H9 (cell line): ENCODE measurements at regions not wholly inside any gene's neighbourhood (a gene's known extent, or its start where the extent isn't known, plus 50 kb on each side); places are given as distances from the start of the nearest gene placed in this dataset.

Experiments
- DNase-seq: peaks from one replicate; pipeline ENCODE4 v3.0.0-alpha.2; 2017
- H2AFZ ChIP-seq: one replicate; pipeline ENCODE4 v1.6.1; 2013; ENCODE audit warnings: mild to moderate bottlenecking, low read length, control low read depth, moderate library complexity
- H2AK5ac ChIP-seq: 2 replicates; pipeline ENCODE4 v1.6.1; 2013; ENCODE audit warnings: low read length, control low read depth, mixed read lengths; ENCODE audit not compliant: insufficient read length
- H2BK120ac ChIP-seq: one replicate; pipeline ENCODE4 v1.6.1; 2013; ENCODE audit warnings: low read depth, mild to moderate bottlenecking, low read length, control low read depth, inconsistent platforms; ENCODE audit not compliant: poor library complexity, severe bottlenecking
- H2BK12ac ChIP-seq: 2 replicates; pipeline ENCODE4 v1.6.1; 2013; ENCODE audit warnings: low read length, control low read depth, mixed read lengths, low read depth; ENCODE audit not compliant: insufficient read length
- H2BK15ac ChIP-seq: 2 replicates; pipeline ENCODE4 v1.6.1; 2013; ENCODE audit warnings: low read depth, low read length, control low read depth
- H2BK20ac ChIP-seq: one replicate; pipeline ENCODE4 v1.6.1; 2013; ENCODE audit warnings: low read depth, mild to moderate bottlenecking, low read length, control low read depth, inconsistent platforms; ENCODE audit not compliant: poor library complexity, severe bottlenecking
- H2BK5ac ChIP-seq: 2 replicates; pipeline ENCODE4 v1.6.1; 2013; ENCODE audit warnings: low read length, control low read depth, mixed read lengths; ENCODE audit not compliant: insufficient read length
- H3K14ac ChIP-seq: 2 replicates; pipeline ENCODE4 v1.6.1; 2013; ENCODE audit warnings: low read length, control low read depth; ENCODE audit not compliant: insufficient read depth
- H3K18ac ChIP-seq: 2 replicates; pipeline ENCODE4 v1.6.1; 2013; ENCODE audit warnings: low read depth, mild to moderate bottlenecking, mixed read lengths, low read length, control low read depth; ENCODE audit not compliant: insufficient read length
- H3K23ac ChIP-seq: 2 replicates; pipeline ENCODE4 v1.6.1; 2013; ENCODE audit warnings: low read length, control low read depth, mixed read lengths, low read depth; ENCODE audit not compliant: insufficient read length
- H3K23me2 ChIP-seq: 2 replicates; pipeline ENCODE4 v1.6.1; 2013; ENCODE audit warnings: low read depth, mild to moderate bottlenecking, mixed read lengths, low read length, control low read depth; ENCODE audit not compliant: insufficient read length, poor library complexity, severe bottlenecking
- H3K27ac ChIP-seq: 2 replicates; pipeline ENCODE4 v1.5.1; 2013; ENCODE audit warnings: low read length, control low read depth, mixed read lengths, low read depth; ENCODE audit not compliant: insufficient read length
- H3K27me3 ChIP-seq: 2 replicates; pipeline ENCODE4 v1.6.1; 2013; ENCODE audit warnings: low read length, control low read depth, inconsistent platforms; ENCODE audit not compliant: insufficient read depth
- H3K4ac ChIP-seq: 2 replicates; pipeline ENCODE4 v1.6.1; 2013; ENCODE audit warnings: low read depth, mild to moderate bottlenecking, control low read depth, inconsistent platforms, low read length, moderate library complexity
- H3K4me1 ChIP-seq: 2 replicates; pipeline ENCODE4 v1.6.1; 2013; ENCODE audit warnings: low read length, control low read depth, inconsistent platforms; ENCODE audit not compliant: insufficient read depth
- H3K4me2 ChIP-seq: 2 replicates; pipeline ENCODE4 v1.6.1; 2013; ENCODE audit warnings: low read length, control low read depth, mixed read lengths; ENCODE audit not compliant: insufficient read length, insufficient read depth
- H3K56ac ChIP-seq: 2 replicates; pipeline ENCODE4 v1.6.1; 2013; ENCODE audit warnings: low read depth, mild to moderate bottlenecking, mixed read lengths, low read length, control low read depth; ENCODE audit not compliant: insufficient read length
- H3K79me1 ChIP-seq: 2 replicates; pipeline ENCODE4 v1.6.1; 2013; ENCODE audit warnings: low read depth, mild to moderate bottlenecking, moderate library complexity, low read length, control low read depth, inconsistent platforms; ENCODE audit not compliant: insufficient read depth, poor library complexity, severe bottlenecking
- H3K79me2 ChIP-seq: 2 replicates; pipeline ENCODE4 v1.6.1; 2013; ENCODE audit warnings: low read length, control low read depth, inconsistent platforms; ENCODE audit not compliant: insufficient read depth
- H3K9ac ChIP-seq: 2 replicates; pipeline ENCODE4 v1.6.1; 2013; ENCODE audit warnings: low read length, control low read depth, mixed read lengths; ENCODE audit not compliant: insufficient read length; ENCODE audit errors: extremely low read depth
- H3K9me3 ChIP-seq: one replicate; pipeline ENCODE4 v1.6.1; 2013; ENCODE audit warnings: low read depth, low read length, inconsistent platforms; ENCODE audit not compliant: control insufficient read depth
- H3T11ph ChIP-seq: one replicate; pipeline ENCODE4 v1.6.1; 2013; ENCODE audit warnings: mild to moderate bottlenecking, low read length, control low read depth, inconsistent platforms
- H4K20me1 ChIP-seq: one replicate; pipeline ENCODE4 v1.6.1; 2013; ENCODE audit not compliant: control insufficient read depth, insufficient read length, insufficient read depth
- H4K5ac ChIP-seq: 2 replicates; pipeline ENCODE4 v1.6.1; 2013; ENCODE audit warnings: low read depth, mild to moderate bottlenecking, mixed read lengths, low read length, control low read depth; ENCODE audit not compliant: insufficient read length
- H4K8ac ChIP-seq: replicated peaks from 2 replicates; pipeline ENCODE4 v1.6.1; 2013; ENCODE audit warnings: low read length, control low read depth, mixed read lengths, low read depth; ENCODE audit not compliant: insufficient read length
- H4K91ac ChIP-seq: 2 replicates; pipeline ENCODE4 v1.6.1; 2013; ENCODE audit warnings: low read depth, mild to moderate bottlenecking, moderate library complexity, mixed read lengths, low read length, control low read depth; ENCODE audit not compliant: insufficient read length
- H3K27ac Mint-ChIP-seq, 3 experiments: 2 replicates in 2 of 3; 3 replicates in 1 of 3; pipeline ENCODE4 v1.8.0; 2020 to 2021; ENCODE audit warnings: mixed read lengths in 3 of 3, mild to moderate bottlenecking in 1 of 3, moderate library complexity in 1 of 3
- H3K27me3 Mint-ChIP-seq: 2 replicates; pipeline ENCODE4 v1.8.0; 2021; ENCODE audit warnings: low read depth, mild to moderate bottlenecking, moderate library complexity, mixed read lengths
- H3K36me3 Mint-ChIP-seq, 3 experiments: 2 replicates in 2 of 3; 3 replicates in 1 of 3; pipeline ENCODE4 v1.8.0; 2020 to 2021; ENCODE audit warnings: low read depth in 3 of 3, mixed read lengths in 3 of 3; ENCODE audit not compliant: insufficient read depth in 1 of 3
- H3K4me1 Mint-ChIP-seq, 2 experiments: 2 replicates each; pipeline ENCODE4 v1.8.0; 2020; ENCODE audit warnings: mixed read lengths in 2 of 2
- H3K4me3 Mint-ChIP-seq, 2 experiments: 2 replicates in 1 of 2; 3 replicates in 1 of 2; pipeline ENCODE4 v1.8.0; 2020 to 2021; ENCODE audit warnings: mild to moderate bottlenecking in 2 of 2, mixed read lengths in 2 of 2, moderate library complexity in 1 of 2
- H3K9me3 Mint-ChIP-seq, 2 experiments: 2 replicates in 1 of 2; 3 replicates in 1 of 2; pipeline ENCODE4 v1.8.0; 2020; ENCODE audit warnings: mild to moderate bottlenecking in 2 of 2, mixed read lengths in 2 of 2, moderate library complexity in 1 of 2
- WGBS: extraction: QIAGEN DNeasy Blood & Tissue Kit; methylation state at CpG from one replicate; pipeline ENCODE4 v1.1.7; 2013; ENCODE audit warnings: missing lambda C conversion rate, low lambda C conversion rate, mixed read lengths; ENCODE audit not compliant: insufficient read length; ENCODE audit errors: extremely low coverage; 5-methylcytosine and 5-hydroxymethylcytosine counted together
- TF ChIP-seq, protein P1 (sequence below): fragments of 200-600 bp; sonication (generic); conservative IDR thresholded peaks from 3 replicates; pipeline ENCODE4 v1.8.0; 2021; ENCODE audit warnings: antibody characterized with exemption, mild to moderate bottlenecking

DNA sequence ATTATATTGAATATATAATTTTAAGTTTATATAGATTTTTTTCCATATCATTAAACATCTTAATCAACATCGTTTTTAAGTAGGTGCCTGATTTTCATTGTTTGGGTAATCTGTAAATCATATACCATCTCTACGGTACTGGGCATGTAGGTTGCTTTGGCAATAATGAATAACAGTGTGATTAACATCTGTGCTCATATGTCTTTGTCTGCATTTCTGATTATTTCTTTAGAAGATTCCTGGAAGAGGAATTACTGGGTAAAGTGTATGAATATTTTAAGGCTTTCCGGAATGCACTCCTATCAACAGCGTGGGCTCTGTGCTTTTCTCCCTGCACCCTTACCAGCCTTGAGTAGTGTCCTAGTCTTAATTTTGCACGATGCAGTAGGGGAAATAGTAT is 119.8 kb upstream of the LIPC start:
- no peak overlapping the region for H3K27ac Mint-ChIP-seq
- no peak overlapping the region for H4K5ac ChIP-seq
- no peaks in the 10 kb centered on the region for H4K20me1 ChIP-seq
- no peak overlapping the region for H4K91ac ChIP-seq
- peaks cover 13 to 15% of the 10 kb centered on the region in 2 experiments for H3K4me1 Mint-ChIP-seq
- no peaks in the 10 kb centered on the region; the same call in 1 of the 2 replicates for H3K27me3 Mint-ChIP-seq
- DNase-seq: no peak
- no peak overlapping the region for H3K9ac ChIP-seq
- no peak overlapping the region for H2AFZ ChIP-seq
- no peak overlapping the region for H2BK20ac ChIP-seq
- H3K36me3 Mint-ChIP-seq: no peaks in the 10 kb centered on the region; a peak in 1 of 7 replicates
- H3K23me2 ChIP-seq: no peaks in the 10 kb centered on the region
- no peak overlapping the region for H3K56ac ChIP-seq
- TF ChIP-seq, protein P1, sequence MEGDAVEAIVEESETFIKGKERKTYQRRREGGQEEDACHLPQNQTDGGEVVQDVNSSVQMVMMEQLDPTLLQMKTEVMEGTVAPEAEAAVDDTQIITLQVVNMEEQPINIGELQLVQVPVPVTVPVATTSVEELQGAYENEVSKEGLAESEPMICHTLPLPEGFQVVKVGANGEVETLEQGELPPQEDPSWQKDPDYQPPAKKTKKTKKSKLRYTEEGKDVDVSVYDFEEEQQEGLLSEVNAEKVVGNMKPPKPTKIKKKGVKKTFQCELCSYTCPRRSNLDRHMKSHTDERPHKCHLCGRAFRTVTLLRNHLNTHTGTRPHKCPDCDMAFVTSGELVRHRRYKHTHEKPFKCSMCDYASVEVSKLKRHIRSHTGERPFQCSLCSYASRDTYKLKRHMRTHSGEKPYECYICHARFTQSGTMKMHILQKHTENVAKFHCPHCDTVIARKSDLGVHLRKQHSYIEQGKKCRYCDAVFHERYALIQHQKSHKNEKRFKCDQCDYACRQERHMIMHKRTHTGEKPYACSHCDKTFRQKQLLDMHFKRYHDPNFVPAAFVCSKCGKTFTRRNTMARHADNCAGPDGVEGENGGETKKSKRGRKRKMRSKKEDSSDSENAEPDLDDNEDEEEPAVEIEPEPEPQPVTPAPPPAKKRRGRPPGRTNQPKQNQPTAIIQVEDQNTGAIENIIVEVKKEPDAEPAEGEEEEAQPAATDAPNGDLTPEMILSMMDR: no peak
- no peak overlapping the region for H3K4me2 ChIP-seq
- no peak overlapping the region for H2BK5ac ChIP-seq
- H3K79me2 ChIP-seq: no peaks in the 10 kb centered on the region
- no peak overlapping the region for H3K4me3 Mint-ChIP-seq
- no peak overlapping the region for H2BK12ac ChIP-seq
- H3K14ac ChIP-seq: no peak overlapping the region
- no peak overlapping the region for H4K8ac ChIP-seq
- H2BK120ac ChIP-seq: no peak overlapping the region
- H3K9me3 Mint-ChIP-seq: no peaks in the 10 kb centered on the region
- no peak overlapping the region for H3K27ac ChIP-seq
- no CpG with 5 or more reads among the region's 5 CpGs for WGBS
- H3K4ac ChIP-seq: no peak overlapping the region
- H3K23ac ChIP-seq: no peak overlapping the region
- H3T11ph ChIP-seq: no peak overlapping the region
- H3K27me3 ChIP-seq: no peaks in the 10 kb centered on the region
- no peak overlapping the region for H2AK5ac ChIP-seq
- no peak overlapping the region for H2BK15ac ChIP-seq
- H3K18ac ChIP-seq: no peak overlapping the region
- 0 out of 2 replicates have a peak, but pooled peaks cover 3% of the 10 kb centered on the region for H3K4me1 ChIP-seq
- no peaks in the 10 kb centered on the region for H3K79me1 ChIP-seq
- H3K9me3 ChIP-seq: no peaks in the 10 kb centered on the region
